ENCODE measurements at regions not wholly inside any gene's neighbourhood (a gene's known extent, or its start where the extent isn't known, plus 50 kb on each side); places are given as distances from the start of the nearest gene placed in this dataset.

- H3K4me2 ChIP-seq (replicated peaks; ENCODE audit: low read depth, low read length, poor library complexity, severe bottlenecking), result no peak overlapping the region
- TF ChIP-seq EZH2 (IDR thresholded peaks at IDR 0.05; ENCODE audit: borderline replicate concordance, insufficient read depth, low read depth, low read length, poor library complexity, severe bottlenecking), result no peak
- no peak for TF ChIP-seq CTCF (IDR thresholded peaks at IDR 0.05)
- no peak overlapping the region for H2AFZ ChIP-seq (ENCODE audit: insufficient read depth, low read depth, low read length, poor library complexity, severe bottlenecking)
- H3K4me1 Mint-ChIP-seq, result no peaks in the 10 kb centered on the region
- ChIA-PET POLR2A (no interaction called here), CTCF (no interaction called here)
- H3K9me3 Mint-ChIP-seq (ENCODE audit: insufficient read depth), result no peaks in the 10 kb centered on the region
- H3K4me3 Mint-ChIP-seq, result no peak overlapping the region
- no peaks in the 10 kb centered on the region for H3K4me1 ChIP-seq (ENCODE audit: control insufficient read depth in 2 of 2, insufficient read depth in 2 of 2, low read length in 2 of 2)
- H3K36me3 ChIP-seq (replicated peaks in 1 of 2; ENCODE audit: control extremely low read depth in 1 of 2, control insufficient read depth in 1 of 2, extremely low read depth in 1 of 2, insufficient read depth in 2 of 2, low read length in 1 of 2), result no peaks in the 10 kb centered on the region
- no peaks in the 10 kb centered on the region for H3K27me3 Mint-ChIP-seq
- no peaks in the 10 kb centered on the region for H3K27me3 ChIP-seq (replicated peaks in 1 of 4; ENCODE audit: control extremely low read depth in 1 of 4, control insufficient read depth in 3 of 4, insufficient read depth in 4 of 4, low read length in 3 of 4)
- no peak overlapping the region for H3K27ac Mint-ChIP-seq
- intact Hi-C loops (cut with micrococcal nuclease), result no loop called here
- no peak overlapping the region for H3K9ac ChIP-seq (ENCODE audit: low read length)
- no peak overlapping the region for H3K4me3 ChIP-seq (ENCODE audit: control extremely low read depth in 1 of 5, extremely low read depth in 1 of 5, insufficient read depth in 1 of 5, low read depth in 2 of 5, low read length in 4 of 5)
- H3K9me3 ChIP-seq (ENCODE audit: control extremely low read depth in 1 of 3, control insufficient read depth in 2 of 3, insufficient read depth in 1 of 3, low read length in 2 of 3), result no peaks in the 10 kb centered on the region
- WGBS (ENCODE audit: insufficient coverage), result 85% methylated on average over 4 of the region's 5 CpGs
- DNase-seq (no peak), ATAC-seq (ENCODE audit: low read depth) (no peak)
- no peak overlapping the region for H3K27ac ChIP-seq (ENCODE audit: low read length in 2 of 2)
- no peaks in the 10 kb centered on the region for H3K79me2 ChIP-seq (ENCODE audit: control insufficient read depth, insufficient read depth, low read length)
- H4K20me1 ChIP-seq (ENCODE audit: control insufficient read depth, insufficient read depth, low read length, poor library complexity, severe bottlenecking), result no peaks in the 10 kb centered on the region
Measured at GRCh38 chr2:120819720-120820210, 84.1 kb downstream of the GLI2 start.

- H3K9ac ChIP-seq (ENCODE audit: low read length), result no peak overlapping the region
- Mint-ChIP-seq H3K4me1 (no peaks in the 10 kb centered on the region), H3K27me3 (no peaks in the 10 kb centered on the region), H3K27ac (no peak overlapping the region), H3K9me3 (ENCODE audit: insufficient read depth) (no peaks in the 10 kb centered on the region), H3K4me3 (no peak overlapping the region)
- no peaks in the 10 kb centered on the region for H3K79me2 ChIP-seq (ENCODE audit: control insufficient read depth, insufficient read depth, low read length)
- no peak overlapping the region for H3K27ac ChIP-seq (ENCODE audit: low read length in 2 of 2)
- H2AFZ ChIP-seq (ENCODE audit: insufficient read depth, low read depth, low read length, poor library complexity, severe bottlenecking), result no peak overlapping the region
- no peak overlapping the region for H3K4me2 ChIP-seq (replicated peaks; ENCODE audit: low read depth, low read length, poor library complexity, severe bottlenecking)
- 76% methylated on average over 18 of the region's 19 CpGs for WGBS (ENCODE audit: insufficient coverage)
- H3K4me3 ChIP-seq (ENCODE audit: control extremely low read depth in 1 of 5, extremely low read depth in 1 of 5, insufficient read depth in 1 of 5, low read depth in 2 of 5, low read length in 4 of 5), result no peak overlapping the region
- no peaks in the 10 kb centered on the region for H3K27me3 ChIP-seq (replicated peaks in 1 of 4; ENCODE audit: control extremely low read depth in 1 of 4, control insufficient read depth in 3 of 4, insufficient read depth in 4 of 4, low read length in 3 of 4)
- ATAC-seq (ENCODE audit: low read depth) (no peak), DNase-seq (no peak)
- no peaks in the 10 kb centered on the region for H3K9me3 ChIP-seq (ENCODE audit: control extremely low read depth in 1 of 3, control insufficient read depth in 2 of 3, insufficient read depth in 1 of 3, low read length in 2 of 3)
- ChIA-PET POLR2A (no interaction called here), CTCF (no interaction called here)
- H4K20me1 ChIP-seq (ENCODE audit: control insufficient read depth, insufficient read depth, low read length, poor library complexity, severe bottlenecking), result no peaks in the 10 kb centered on the region
- TF ChIP-seq EZH2 (IDR thresholded peaks at IDR 0.05; ENCODE audit: borderline replicate concordance, insufficient read depth, low read depth, low read length, poor library complexity, severe bottlenecking) (no peak), CTCF (IDR thresholded peaks at IDR 0.05) (no peak)
- H3K36me3 ChIP-seq (replicated peaks in 1 of 2; ENCODE audit: control extremely low read depth in 1 of 2, control insufficient read depth in 1 of 2, extremely low read depth in 1 of 2, insufficient read depth in 2 of 2, low read length in 1 of 2), result no peaks in the 10 kb centered on the region
- no peaks in the 10 kb centered on the region for H3K4me1 ChIP-seq (ENCODE audit: control insufficient read depth in 2 of 2, insufficient read depth in 2 of 2, low read length in 2 of 2)
- intact Hi-C loops (cut with micrococcal nuclease), result no loop called here
Measured at GRCh38 chr2:120820263-120820952, 84.7 kb downstream of the GLI2 start.

Data from B cell (primary cell).